Transverse colon (tissue), 4 donors: ENCODE measurements at regions not wholly inside any gene's neighbourhood (a gene's known extent, or its start where the extent isn't known, plus 50 kb on each side); places are given as distances from the start of the nearest gene placed in this dataset.

Source experiments
- DNase-seq: peaks from one replicate; pipeline ENCODE4 v3.0.0-alpha.2; 2019
- H3K27ac ChIP-seq, 4 donors: fragments of 200-600 bp; sonication (generic); 2 replicates each; pipeline ENCODE4 v1.5.1; 2016 to 2018; ENCODE audit warnings: inconsistent platforms in 4 of 4
- H3K27me3 ChIP-seq: fragments of 200-600 bp; sonication (generic); 2 replicates; pipeline ENCODE4 v1.5.1; 2017; ENCODE audit warnings: inconsistent platforms
- H3K36me3 ChIP-seq, 4 donors: fragments of 200-600 bp; sonication (generic); 2 replicates each; pipeline ENCODE4 v1.5.1; 2017 to 2019; ENCODE audit warnings: inconsistent platforms in 4 of 4
- H3K4me1 ChIP-seq, 4 donors: fragments of 200-600 bp; sonication (generic); 2 replicates each; pipeline ENCODE4 v1.5.1; 2017 to 2020; ENCODE audit warnings: inconsistent platforms in 4 of 4
- H3K4me3 ChIP-seq, 4 donors: fragments of 200-600 bp; sonication (generic); 1 replicate in 1 of 4; 2 replicates in 3 of 4; pipeline versions ENCODE4 v1.5.1 to v1.6.1; 2017 to 2019; ENCODE audit warnings: inconsistent platforms in 4 of 4
- H3K9me3 ChIP-seq, 2 donors: fragments of 200-600 bp; sonication (generic); 2 replicates each; pipeline ENCODE4 v1.5.1; 2017 to 2019; ENCODE audit warnings: inconsistent platforms in 2 of 2
- EP300 ChIP-seq: sonication (generic); formaldehyde crosslinking; IDR thresholded peaks from one replicate; pipeline ENCODE4 v1.6.1; 2017; ENCODE audit warnings: antibody characterized with exemption, low read depth
- POLR2A ChIP-seq: fragments of 450-650 bp; IDR thresholded peaks from one replicate; pipeline ENCODE4 v1.6.1; 2016; ENCODE audit warnings: antibody characterized with exemption, mild to moderate bottlenecking, moderate library complexity
- POLR2AphosphoS5 ChIP-seq, 3 donors: sonication (generic); formaldehyde crosslinking; IDR thresholded peaks; one replicate each; pipeline ENCODE4 v1.6.1; 2016; ENCODE audit warnings: antibody characterized with exemption in 3 of 3
- WGBS, 2 donors: methylation state at CpG; one replicate each; pipeline ENCODE4 v1.1.5; 2018; ENCODE audit warnings: low coverage in 1 of 2; 5-methylcytosine and 5-hydroxymethylcytosine counted together
- in situ Hi-C, 4 donors: fragments of 200-750 bp; cut with MboI; loops; one replicate each; pipeline versions ENCODE4 v1.15.0 to v1.15.1; 2017; ENCODE audit warnings: low sequenced_read_pairs in 3 of 4, low pct_ligation_motif_present in 1 of 4, low pct_unique_long_range_greater_than_20kb in 1 of 4
- intact Hi-C: fragments of 100-400 bp; cut with DNase I; formaldehyde crosslinking; loops from one replicate; pipeline ENCODE4 v1.15.1; 2023; ENCODE audit warnings: low total_unique reads
- TF ChIP-seq, protein P1 (sequence below), 5 experiments: fragments of 200-600 bp in 3 of 5; fragments of 450-650 bp in 2 of 5; sonication (generic) in 3 of 5; IDR thresholded peaks; 1 replicate in 2 of 5; 2 replicates in 3 of 5; pipeline ENCODE4 v1.5.1; 2016 to 2017; ENCODE audit warnings: antibody characterized with exemption in 5 of 5, inconsistent platforms in 3 of 5, mild to moderate bottlenecking in 2 of 5, moderate library complexity in 1 of 5

- Histone ChIP-seq H3K27ac (no peak overlapping the region), H3K9me3 (no peaks in the 10 kb centered on the region), H3K36me3 (no peaks in the 10 kb centered on the region), H3K27me3 (no peaks in the 10 kb centered on the region), H3K4me3 (no peak overlapping the region), H3K4me1 (no peaks in the 10 kb centered on the region)
- 44 to 80% methylated on average over 1 to 2 of the region's 2 CpGs for WGBS, 2 donors
- no peak for DNase-seq
- intact Hi-C loops (no loop called here), in situ Hi-C loops (no loop called here)
- TF ChIP-seq POLR2A (no peak), POLR2AphosphoS5 (IDR thresholded peaks at IDR 0.05) (no peak), EP300 (no peak)
- TF ChIP-seq, protein P1, sequence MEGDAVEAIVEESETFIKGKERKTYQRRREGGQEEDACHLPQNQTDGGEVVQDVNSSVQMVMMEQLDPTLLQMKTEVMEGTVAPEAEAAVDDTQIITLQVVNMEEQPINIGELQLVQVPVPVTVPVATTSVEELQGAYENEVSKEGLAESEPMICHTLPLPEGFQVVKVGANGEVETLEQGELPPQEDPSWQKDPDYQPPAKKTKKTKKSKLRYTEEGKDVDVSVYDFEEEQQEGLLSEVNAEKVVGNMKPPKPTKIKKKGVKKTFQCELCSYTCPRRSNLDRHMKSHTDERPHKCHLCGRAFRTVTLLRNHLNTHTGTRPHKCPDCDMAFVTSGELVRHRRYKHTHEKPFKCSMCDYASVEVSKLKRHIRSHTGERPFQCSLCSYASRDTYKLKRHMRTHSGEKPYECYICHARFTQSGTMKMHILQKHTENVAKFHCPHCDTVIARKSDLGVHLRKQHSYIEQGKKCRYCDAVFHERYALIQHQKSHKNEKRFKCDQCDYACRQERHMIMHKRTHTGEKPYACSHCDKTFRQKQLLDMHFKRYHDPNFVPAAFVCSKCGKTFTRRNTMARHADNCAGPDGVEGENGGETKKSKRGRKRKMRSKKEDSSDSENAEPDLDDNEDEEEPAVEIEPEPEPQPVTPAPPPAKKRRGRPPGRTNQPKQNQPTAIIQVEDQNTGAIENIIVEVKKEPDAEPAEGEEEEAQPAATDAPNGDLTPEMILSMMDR (IDR thresholded peaks at IDR 0.05), result no peak
Observed at GRCh38 chrX:84717343-84717742, 215.1 kb upstream of the HDX start.

DNA sequence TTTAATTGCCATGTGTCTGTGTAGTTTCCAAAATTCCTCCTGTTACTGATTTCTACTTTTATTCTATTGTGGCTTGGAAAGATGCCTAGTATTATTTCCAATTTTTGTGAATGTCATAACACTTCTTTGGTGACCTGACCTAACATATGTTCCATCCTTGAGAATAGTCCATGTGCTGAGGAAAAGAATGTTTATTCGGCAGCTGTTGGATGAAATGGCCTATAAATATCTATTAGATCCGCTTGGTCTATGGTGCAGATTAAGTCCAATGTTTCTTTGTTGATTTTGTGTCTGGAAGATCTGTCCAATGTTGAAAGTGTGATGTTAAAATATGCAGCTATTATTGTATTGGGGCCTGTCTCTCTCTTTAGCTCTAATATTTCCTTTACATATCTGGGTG, 219.2 kb upstream of the HDX start:
- Histone ChIP-seq H3K27me3 (no peaks in the 10 kb centered on the region), H3K4me1 (no peaks in the 10 kb centered on the region), H3K27ac (no peak overlapping the region), H3K36me3 (no peaks in the 10 kb centered on the region), H3K4me3 (no peak overlapping the region), H3K9me3 (no peaks in the 10 kb centered on the region)
- no peak for TF ChIP-seq EP300
- TF ChIP-seq, protein P1 (IDR thresholded peaks at IDR 0.05), result no peak
- no peak for DNase-seq
- 68% methylated on average over 2 of the region's 2 CpGs; no CpG with 5 or more reads in 1 of the 2 donors for WGBS, 2 donors
- intact Hi-C loops, result no loop called here
- in situ Hi-C loops, result no loop called here

DNA sequence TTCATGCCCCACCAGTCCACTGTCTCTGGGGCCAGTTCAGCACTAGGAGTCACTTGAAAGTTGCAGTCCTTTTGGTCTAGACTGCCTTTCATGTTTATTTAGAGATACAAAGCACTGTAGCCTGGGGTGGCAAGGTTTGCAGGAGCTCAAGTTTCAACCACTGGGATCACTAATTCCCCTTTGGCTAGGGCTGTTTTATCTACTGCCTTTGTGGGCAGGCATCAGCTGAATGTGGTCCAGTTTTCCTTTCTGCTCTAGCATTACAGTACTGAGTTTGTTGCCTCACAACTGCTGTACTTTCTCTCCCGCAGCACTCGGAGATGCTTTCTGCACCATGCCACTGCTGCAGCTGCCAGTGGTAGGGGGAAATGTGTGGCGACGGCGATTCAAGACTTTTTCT, 222.3 kb upstream of the HDX start:
- H3K36me3 ChIP-seq, result no peaks in the 10 kb centered on the region
- no peaks in the 10 kb centered on the region for H3K9me3 ChIP-seq
- in situ Hi-C loops, result no loop called here
- no peak overlapping the region for H3K27ac ChIP-seq
- no peaks in the 10 kb centered on the region for H3K4me1 ChIP-seq
- no peak overlapping the region for H3K4me3 ChIP-seq
- TF ChIP-seq POLR2A, result no peak
- no peak for TF ChIP-seq POLR2AphosphoS5 (IDR thresholded peaks at IDR 0.05)
- TF ChIP-seq, protein P1 (IDR thresholded peaks at IDR 0.05), result no peak
- TF ChIP-seq EP300, result no peak
- intact Hi-C loops, result no loop called here
- 89 to 100% methylated on average over 1 to 5 of the region's 5 CpGs for WGBS, 2 donors
- no peaks in the 10 kb centered on the region for H3K27me3 ChIP-seq
- no peak for DNase-seq

DNA sequence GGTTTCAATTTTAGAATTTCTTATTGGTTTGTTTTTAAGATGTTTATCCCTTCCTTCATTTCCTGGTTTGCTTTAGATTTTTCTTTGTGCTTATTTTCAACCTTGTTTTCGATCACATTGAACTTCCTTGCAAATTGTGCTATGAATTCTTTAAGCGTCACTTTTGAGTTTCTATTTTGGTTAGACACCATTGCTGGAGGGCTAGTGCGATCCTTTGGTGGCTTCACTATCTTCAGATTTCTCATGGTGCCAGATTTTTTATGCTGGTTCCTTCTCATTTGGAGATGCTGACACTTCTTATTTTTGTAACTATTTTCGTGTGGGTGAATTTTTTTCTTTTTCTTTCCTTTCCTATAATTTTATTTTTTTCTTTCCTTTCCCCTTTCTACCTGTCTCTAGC, 227.2 kb upstream of the HDX start:
- intact Hi-C loops (no loop called here), in situ Hi-C loops (loop anchor here in 2 of 4 donors (25.0 kb wide), 1 partner anchor 183 kb away; no protein-coding TSS in a partner anchor)
- H3K36me3 ChIP-seq, result no peaks in the 10 kb centered on the region
- TF ChIP-seq, protein P1 (IDR thresholded peaks at IDR 0.05), result no peak
- TF ChIP-seq POLR2AphosphoS5 (IDR thresholded peaks at IDR 0.05) (no peak), EP300 (no peak), POLR2A (no peak)
- H3K4me3 ChIP-seq, result no peak overlapping the region
- H3K27ac ChIP-seq, result no peak overlapping the region
- H3K9me3 ChIP-seq, result no peaks in the 10 kb centered on the region
- no peaks in the 10 kb centered on the region for H3K4me1 ChIP-seq
- no peak for DNase-seq
- 27 to 49% methylated on average over 3 to 4 of the region's 4 CpGs for WGBS, 2 donors
- no peaks in the 10 kb centered on the region for H3K27me3 ChIP-seq
